A549 (cell line): ENCODE measurements at regions not wholly inside any gene's neighbourhood (a gene's known extent, or its start where the extent isn't known, plus 50 kb on each side); places are given as distances from the start of the nearest gene placed in this dataset.

ENCODE experiments used
- ATAC-seq, 2 experiments: fragments of 200-7000 bp in 1 of 2; fragments of >200 bp in 1 of 2; cut with Nextera tagmentation in 1 of 2; cut with Tn5 transposase in 1 of 2; 3 replicates each; pipeline versions ENCODE4 v1.8.0 to v1.9.1; 2018 to 2020; ENCODE audit warnings: mild to moderate bottlenecking in 1 of 2, moderate library complexity in 1 of 2
- CTCF ChIA-PET: fragments of 300-600 bp; sonication (Branson Sonifier 250); formaldehyde crosslinking; extraction: SDS; loops from one replicate; lab custom pipeline; 2021; ENCODE audit warnings: antibody characterized with exemption, inconsistent platforms; lab: Yijun Ruan, JAX
- POLR2A ChIA-PET: fragments of 350-600 bp; formaldehyde crosslinking; extraction: SDS; loops from one replicate; lab custom pipeline; 2021; ENCODE audit warnings: antibody characterized with exemption, inconsistent platforms; lab: Yijun Ruan, JAX
- DNase-seq, 2 experiments: peaks; one replicate each; pipeline versions ENCODE4 v3.0.0 to v3.0.0-alpha.2; 2011 to 2016; ENCODE audit warnings: low read depth in 1 of 2, low spot score in 1 of 2
- FAIRE-seq: peaks from 2 replicates; lab custom pipeline; 2011; peaks lifted over from hg19 to GRCh38; lab: Jason Lieb, UNC
- H3K27ac ChIP-seq, 2 experiments: fragments of >200 bp; sonication (Bioruptor Twin); formaldehyde crosslinking; 3 replicates each; pipeline ENCODE4 v1.5.1; 2016 to 2017
- H3K4me1 ChIP-seq: fragments of >200 bp; sonication (Bioruptor Twin); formaldehyde crosslinking; 3 replicates; pipeline ENCODE4 v1.6.1; 2016
- H3K4me2 ChIP-seq: fragments of >200 bp; sonication (Bioruptor Twin); formaldehyde crosslinking; 3 replicates; pipeline ENCODE4 v1.6.1; 2016
- H3K4me3 ChIP-seq: fragments of >200 bp; sonication (Bioruptor Twin); formaldehyde crosslinking; 3 replicates; pipeline ENCODE4 v1.5.1; 2016
- H3K9me3 ChIP-seq: fragments of >200 bp; sonication (Bioruptor Twin); formaldehyde crosslinking; 3 replicates; pipeline ENCODE4 v1.6.1; 2016
- BHLHE40 ChIP-seq: IDR thresholded peaks from 2 replicates; pipeline ENCODE4 v1.6.1; 2012; ENCODE audit warnings: low read depth, low read length, inconsistent platforms
- CEBPB ChIP-seq, 2 experiments: fragments of >200 bp in 1 of 2; sonication (Bioruptor Twin) in 1 of 2; formaldehyde crosslinking in 1 of 2; IDR thresholded peaks; 2 replicates each; pipeline ENCODE4 v1.6.1; 2012 to 2016
- EHF ChIP-seq: fragments of 250-450 bp; sonication (Bioruptor Pico); IDR thresholded peaks from 2 replicates; pipeline ENCODE4 v1.5.0; 2020; ENCODE audit warnings: mild to moderate bottlenecking
- EHMT2 ChIP-seq: fragments of 200-600 bp; sonication (generic); IDR thresholded peaks from 2 replicates; pipeline ENCODE4 v1.6.1; 2016; ENCODE audit warnings: antibody characterized with exemption, low read depth, mild to moderate bottlenecking, moderate library complexity
- EP300 ChIP-seq, 2 experiments: fragments of >200 bp; sonication (Bioruptor Twin); formaldehyde crosslinking; IDR thresholded peaks; 2 replicates in 1 of 2; 3 replicates in 1 of 2; pipeline ENCODE4 v1.6.1; 2016 to 2017
- ESRRA ChIP-seq: fragments of 150-350 bp; IDR thresholded peaks from 2 replicates; pipeline ENCODE4 v1.6.1; 2014; ENCODE audit warnings: mild to moderate bottlenecking, low read length, borderline replicate concordance
- FOSB ChIP-seq: fragments of 250-450 bp; sonication (Bioruptor Pico); IDR thresholded peaks from 2 replicates; pipeline ENCODE4 v1.5.0; 2020; ENCODE audit warnings: mild to moderate bottlenecking, moderate library complexity
- FOSL2 ChIP-seq, 2 experiments: fragments of 450-650 bp in 1 of 2; fragments of >200 bp in 1 of 2; sonication (Bioruptor Twin) in 1 of 2; formaldehyde crosslinking; IDR thresholded peaks; 2 replicates each; pipeline versions ENCODE4 v1.5.0 to v1.6.1; 2016 to 2020; ENCODE audit warnings: mild to moderate bottlenecking in 1 of 2, moderate library complexity in 1 of 2
- FOXS1 ChIP-seq: fragments of 250-450 bp; sonication (Bioruptor Pico); IDR thresholded peaks from 2 replicates; pipeline ENCODE4 v1.5.0; 2020; ENCODE audit warnings: mild to moderate bottlenecking, moderate library complexity
- GATA3 ChIP-seq: IDR thresholded peaks from 2 replicates; pipeline ENCODE4 v1.6.1; 2012; ENCODE audit warnings: borderline replicate concordance
- HDAC2 ChIP-seq: fragments of 200-600 bp; sonication (generic); IDR thresholded peaks from 2 replicates; pipeline ENCODE4 v1.6.1; 2016
- HEYL ChIP-seq: fragments of 250-450 bp; sonication (Bioruptor Pico); IDR thresholded peaks from 2 replicates; pipeline ENCODE4 v1.8.0; 2021; ENCODE audit warnings: mild to moderate bottlenecking, moderate library complexity
- HOXA7 ChIP-seq: fragments of 250-450 bp; sonication (Bioruptor Pico); IDR thresholded peaks from 2 replicates; pipeline ENCODE4 v1.5.0; 2020; ENCODE audit warnings: mild to moderate bottlenecking, moderate library complexity
- HOXB5 ChIP-seq: fragments of 250-450 bp; sonication (Bioruptor Pico); IDR thresholded peaks from 2 replicates; pipeline ENCODE4 v1.5.0; 2020; ENCODE audit warnings: mild to moderate bottlenecking, moderate library complexity
- JUN ChIP-seq, 2 experiments: fragments of >200 bp; sonication (Bioruptor Twin); formaldehyde crosslinking; IDR thresholded peaks; 2 replicates in 1 of 2; 3 replicates in 1 of 2; pipeline ENCODE4 v1.6.1; 2016 to 2017
- KDM1A ChIP-seq: fragments of 200-600 bp; sonication (generic); IDR thresholded peaks from 2 replicates; pipeline ENCODE4 v1.6.1; 2016; ENCODE audit warnings: low read depth, mild to moderate bottlenecking
- MAFK ChIP-seq: fragments of 450-650 bp; IDR thresholded peaks from 2 replicates; pipeline ENCODE4 v1.6.1; 2014; ENCODE audit not compliant: partially characterized antibody
- MAZ ChIP-seq: fragments of 150-350 bp; IDR thresholded peaks from 2 replicates; pipeline ENCODE4 v1.6.1; 2014; ENCODE audit warnings: antibody characterized with exemption, low read depth, low read length, borderline replicate concordance
- MYC ChIP-seq: IDR thresholded peaks from 2 replicates; pipeline ENCODE4 v1.6.1; 2012; ENCODE audit warnings: mild to moderate bottlenecking, inconsistent platforms, low read length, improper control_type of control experiment, borderline replicate concordance
- NFE2L2 ChIP-seq: fragments of 150-350 bp; conservative IDR thresholded peaks from 2 replicates; pipeline ENCODE4 v1.6.1; 2014; ENCODE audit warnings: low read length
- NR3C1 ChIP-seq: fragments of >200 bp; sonication (Bioruptor Twin); formaldehyde crosslinking; IDR thresholded peaks from 3 replicates; pipeline ENCODE4 v1.6.1; 2017
- PHF8 ChIP-seq: fragments of 200-600 bp; sonication (generic); IDR thresholded peaks from 2 replicates; pipeline ENCODE4 v1.6.1; 2016; ENCODE audit warnings: low read depth, mild to moderate bottlenecking, antibody characterized with exemption, moderate library complexity, borderline replicate concordance
- POLR2AphosphoS2 ChIP-seq: conservative IDR thresholded peaks from 2 replicates; pipeline ENCODE4 v1.6.1; 2012; ENCODE audit warnings: low read length, improper control_type of control experiment, inconsistent platforms
- RAD21 ChIP-seq, 2 experiments: fragments of >200 bp in 1 of 2; sonication (Bioruptor Twin) in 1 of 2; formaldehyde crosslinking in 1 of 2; IDR thresholded peaks in 1 of 2; conservative IDR thresholded peaks in 1 of 2; 2 replicates in 1 of 2; 3 replicates in 1 of 2; pipeline ENCODE4 v1.6.1; 2012 to 2018; ENCODE audit warnings: inconsistent platforms in 1 of 2
- SREBF2 ChIP-seq: fragments of 450-650 bp; IDR thresholded peaks from 2 replicates; pipeline ENCODE4 v1.6.1; 2014; ENCODE audit warnings: mild to moderate bottlenecking, moderate library complexity
- TFCP2L1 ChIP-seq: fragments of 250-450 bp; sonication (Bioruptor Pico); IDR thresholded peaks from 2 replicates; pipeline ENCODE4 v1.5.0; 2021; ENCODE audit warnings: mild to moderate bottlenecking
- TP53 ChIP-seq: fragments of 250-450 bp; sonication (Bioruptor Pico); IDR thresholded peaks from 2 replicates; pipeline ENCODE4 v1.5.0; 2021; ENCODE audit warnings: mild to moderate bottlenecking, moderate library complexity
- ZNF302 ChIP-seq: fragments of 250-450 bp; sonication (Bioruptor Pico); IDR thresholded peaks from 2 replicates; pipeline ENCODE4 v1.9.0; 2021; ENCODE audit warnings: inconsistent platforms, mild to moderate bottlenecking, moderate library complexity
- WGBS: methylation state at CpG from one replicate; pipeline ENCODE4 v1.1.6; 2017; ENCODE audit errors: missing lambda C conversion rate; 5-methylcytosine and 5-hydroxymethylcytosine counted together
- TF ChIP-seq, protein P1 (sequence below): fragments of >200 bp; sonication (Bioruptor Twin); formaldehyde crosslinking; IDR thresholded peaks from 2 replicates; pipeline ENCODE4 v1.6.1; 2016
- TF ChIP-seq, protein P2 (sequence below): fragments of 250-450 bp; sonication (Bioruptor Pico); IDR thresholded peaks from 2 replicates; pipeline ENCODE4 v1.5.0; 2020; ENCODE audit warnings: low read depth, mild to moderate bottlenecking, moderate library complexity
- TF ChIP-seq, protein P3 (sequence below): fragments of 250-450 bp; sonication (Bioruptor Pico); IDR thresholded peaks from 2 replicates; pipeline ENCODE4 v1.5.0; 2021; ENCODE audit warnings: mild to moderate bottlenecking, moderate library complexity, borderline replicate concordance
- TF ChIP-seq, protein P4 (sequence below): IDR thresholded peaks from 2 replicates; pipeline ENCODE4 v1.6.1; 2012; ENCODE audit warnings: low read depth, borderline replicate concordance
- TF ChIP-seq, protein P5 (sequence below): IDR thresholded peaks from 2 replicates; pipeline ENCODE4 v1.6.1; 2012

DNA sequence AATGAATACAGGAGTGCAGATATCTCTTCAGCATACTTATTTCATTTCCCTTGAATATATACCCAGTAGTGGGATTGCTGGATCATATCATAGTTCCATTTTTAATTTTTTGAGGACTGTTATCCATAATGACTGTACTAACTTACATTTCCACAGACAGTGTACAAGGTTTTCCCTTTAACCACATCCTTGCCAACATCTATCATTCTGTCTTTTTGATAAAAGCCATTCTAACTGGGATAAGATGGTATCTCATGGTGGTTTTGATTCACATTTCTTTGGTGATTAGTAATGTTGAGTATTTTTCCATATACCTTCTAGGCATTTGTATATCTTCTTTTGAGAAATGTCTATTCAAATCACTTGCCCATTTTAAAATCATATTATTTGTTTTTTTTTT, 325.2 kb downstream of the CYP26B1 start:
- H3K9me3 ChIP-seq, result peaks cover 2% of the 10 kb centered on the region; the same call in 1 of the 3 replicates
- H3K4me2 ChIP-seq, result no peak overlapping the region
- ChIA-PET CTCF (no interaction called here), POLR2A (no interaction called here)
- no peak overlapping the region for H3K4me3 ChIP-seq
- no peak overlapping the region for H3K27ac ChIP-seq
- ATAC-seq (no peak), FAIRE-seq (peak; percentile 54), DNase-seq (no peak)
- TF ChIP-seq NFE2L2 (no peak), GATA3 (no peak), ESRRA (no peak), NR3C1 (no peak), TP53 (CRISPR knock-in tag) (no peak)
- TF ChIP-seq, protein P1, sequence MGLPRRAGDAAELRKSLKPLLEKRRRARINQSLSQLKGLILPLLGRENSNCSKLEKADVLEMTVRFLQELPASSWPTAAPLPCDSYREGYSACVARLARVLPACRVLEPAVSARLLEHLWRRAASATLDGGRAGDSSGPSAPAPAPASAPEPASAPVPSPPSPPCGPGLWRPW, result no peak
- H3K4me1 ChIP-seq, result no peaks in the 10 kb centered on the region

DNA sequence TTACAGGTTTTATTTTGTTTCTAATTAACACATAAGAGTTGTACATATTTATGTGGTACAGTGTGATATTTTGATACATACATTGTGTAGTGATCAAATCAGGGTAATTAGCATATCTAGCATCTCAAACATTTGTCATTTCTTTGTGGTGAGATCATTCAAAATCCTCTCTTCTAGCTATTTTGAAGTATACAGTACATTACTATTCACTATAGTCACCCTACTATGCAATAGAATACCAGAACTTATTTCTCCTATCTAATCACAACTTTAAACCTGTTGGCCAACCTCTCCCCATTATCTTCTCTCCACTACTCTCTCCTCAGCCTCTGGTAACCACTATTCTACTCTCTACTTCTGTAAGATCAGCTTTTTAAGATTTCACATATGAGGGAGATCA, 325.8 kb downstream of the CYP26B1 start:
- H3K4me2 ChIP-seq, result no peak overlapping the region
- ChIA-PET CTCF (no interaction called here), POLR2A (no interaction called here)
- H3K9me3 ChIP-seq, result peaks cover 2% of the 10 kb centered on the region; the same call in 1 of the 3 replicates
- H3K27ac ChIP-seq, result no peak overlapping the region
- no peak for ATAC-seq
- FAIRE-seq, result peak; percentile 51
- no peak overlapping the region for H3K4me3 ChIP-seq
- H3K4me1 ChIP-seq, result no peaks in the 10 kb centered on the region
- no peak for DNase-seq
- TF ChIP-seq RAD21 (conservative IDR thresholded peaks at IDR 0.05 in 1 of 2, IDR thresholded peaks at IDR 0.05 in 1 of 2) (no peak), NFE2L2 (no peak), EHMT2 (no peak), HOXB5 (no peak), CEBPB (IDR thresholded peaks at IDR 0.05) (no peak), FOXS1 (CRISPR knock-in tag) (no peak), POLR2AphosphoS2 (no peak), MAFK (no peak), MYC (no peak), FOSB (no peak), BHLHE40 (no peak)
- TF ChIP-seq, protein P1, result no peak
- TF ChIP-seq, protein P2, sequence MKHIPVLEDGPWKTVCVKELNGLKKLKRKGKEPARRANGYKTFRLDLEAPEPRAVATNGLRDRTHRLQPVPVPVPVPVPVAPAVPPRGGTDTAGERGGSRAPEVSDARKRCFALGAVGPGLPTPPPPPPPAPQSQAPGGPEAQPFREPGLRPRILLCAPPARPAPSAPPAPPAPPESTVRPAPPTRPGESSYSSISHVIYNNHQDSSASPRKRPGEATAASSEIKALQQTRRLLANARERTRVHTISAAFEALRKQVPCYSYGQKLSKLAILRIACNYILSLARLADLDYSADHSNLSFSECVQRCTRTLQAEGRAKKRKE, result no peak
- TF ChIP-seq, protein P3, sequence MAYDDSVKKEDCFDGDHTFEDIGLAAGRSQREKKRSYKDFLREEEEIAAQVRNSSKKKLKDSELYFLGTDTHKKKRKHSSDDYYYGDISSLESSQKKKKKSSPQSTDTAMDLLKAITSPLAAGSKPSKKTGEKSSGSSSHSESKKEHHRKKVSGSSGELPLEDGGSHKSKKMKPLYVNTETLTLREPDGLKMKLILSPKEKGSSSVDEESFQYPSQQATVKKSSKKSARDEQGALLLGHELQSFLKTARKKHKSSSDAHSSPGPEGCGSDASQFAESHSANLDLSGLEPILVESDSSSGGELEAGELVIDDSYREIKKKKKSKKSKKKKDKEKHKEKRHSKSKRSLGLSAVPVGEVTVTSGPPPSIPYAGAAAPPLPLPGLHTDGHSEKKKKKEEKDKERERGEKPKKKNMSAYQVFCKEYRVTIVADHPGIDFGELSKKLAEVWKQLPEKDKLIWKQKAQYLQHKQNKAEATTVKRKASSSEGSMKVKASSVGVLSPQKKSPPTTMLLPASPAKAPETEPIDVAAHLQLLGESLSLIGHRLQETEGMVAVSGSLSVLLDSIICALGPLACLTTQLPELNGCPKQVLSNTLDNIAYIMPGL (CRISPR knock-in tag), result no peak
- TF ChIP-seq, protein P4, sequence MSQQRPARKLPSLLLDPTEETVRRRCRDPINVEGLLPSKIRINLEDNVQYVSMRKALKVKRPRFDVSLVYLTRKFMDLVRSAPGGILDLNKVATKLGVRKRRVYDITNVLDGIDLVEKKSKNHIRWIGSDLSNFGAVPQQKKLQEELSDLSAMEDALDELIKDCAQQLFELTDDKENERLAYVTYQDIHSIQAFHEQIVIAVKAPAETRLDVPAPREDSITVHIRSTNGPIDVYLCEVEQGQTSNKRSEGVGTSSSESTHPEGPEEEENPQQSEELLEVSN, result no peak

DNA sequence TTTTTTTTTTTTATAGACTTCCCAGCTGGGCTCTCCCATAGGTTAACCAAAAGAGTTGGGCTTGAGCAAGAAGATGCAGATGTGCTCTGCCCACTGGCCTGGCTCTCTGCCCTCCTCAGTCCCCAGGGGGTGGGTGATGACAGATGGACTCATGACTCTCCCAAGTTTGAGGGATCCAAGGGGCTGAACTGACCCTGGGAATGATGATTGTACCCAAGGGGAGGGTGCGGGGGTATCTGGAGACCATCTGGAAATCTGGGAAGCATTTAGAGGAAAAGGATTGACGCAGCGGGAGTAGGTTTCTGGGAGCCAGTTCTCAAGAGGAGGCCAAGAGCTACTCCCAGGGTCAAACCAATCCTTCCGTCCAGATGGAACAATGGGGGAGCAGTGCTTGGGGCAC, 330.8 kb downstream of the CYP26B1 start:
- WGBS, result 61% methylated on average over 4 of the region's 4 CpGs
- Histone ChIP-seq H3K27ac (no peak overlapping the region), H3K9me3 (no peaks in the 10 kb centered on the region)
- FAIRE-seq, result no peak
- TF ChIP-seq JUN (IDR thresholded peaks at IDR 0.05) (no peak), GATA3 (no peak), EHMT2 (no peak), SREBF2 (no peak), HEYL (no peak), MAZ (no peak), PHF8 (no peak), HOXA7 (CRISPR knock-in tag) (no peak), HDAC2 (no peak), KDM1A (no peak), ZNF302 (CRISPR knock-in tag) (no peak), EHF (CRISPR knock-in tag) (no peak), FOSB (no peak), EP300 (IDR thresholded peaks at IDR 0.05) (no peak), TFCP2L1 (no peak), FOSL2 (IDR thresholded peaks at IDR 0.05) (no peak), FOSL2 (CRISPR knock-in tag; IDR thresholded peaks at IDR 0.05) (no peak)
- TF ChIP-seq, protein P5, sequence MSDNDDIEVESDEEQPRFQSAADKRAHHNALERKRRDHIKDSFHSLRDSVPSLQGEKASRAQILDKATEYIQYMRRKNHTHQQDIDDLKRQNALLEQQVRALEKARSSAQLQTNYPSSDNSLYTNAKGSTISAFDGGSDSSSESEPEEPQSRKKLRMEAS, result no peak
- TF ChIP-seq, all 56 proteins: peak for 0
- Histone ChIP-seq H3K4me2 (no peak overlapping the region), H3K4me1 (no peaks in the 10 kb centered on the region), H3K4me3 (no peak overlapping the region)
- POLR2A ChIA-PET, result no interaction called here
- ATAC-seq (no peak), DNase-seq (no peak)
- CTCF ChIA-PET, result interaction anchor here (1.4 to 14.7 kb wide), 2 partner anchors 17 to 271 kb away, joined by 3 to 143 read pairs; no protein-coding TSS in a partner anchor
